NCI-H128 (cell line): ENCODE measurements at regions not wholly inside any gene's neighbourhood (a gene's known extent, or its start where the extent isn't known, plus 50 kb on each side); places are given as distances from the start of the nearest gene placed in this dataset.
"Not testable (repeated sequence)": the region's sequence is repeated elsewhere in the genome, so short reads cannot be mapped to it uniquely, and the experiment has no call there.

Experiments
- DNase-seq: peaks from one replicate; lab custom pipeline; 2025; ENCODE audit not compliant: unreplicated experiment; lab: John Stamatoyannopoulos, UW

GRCh38 chr7:17396692-17397091, 98.2 kb downstream of the AHR start:
- DNase-seq = no peak

DNA sequence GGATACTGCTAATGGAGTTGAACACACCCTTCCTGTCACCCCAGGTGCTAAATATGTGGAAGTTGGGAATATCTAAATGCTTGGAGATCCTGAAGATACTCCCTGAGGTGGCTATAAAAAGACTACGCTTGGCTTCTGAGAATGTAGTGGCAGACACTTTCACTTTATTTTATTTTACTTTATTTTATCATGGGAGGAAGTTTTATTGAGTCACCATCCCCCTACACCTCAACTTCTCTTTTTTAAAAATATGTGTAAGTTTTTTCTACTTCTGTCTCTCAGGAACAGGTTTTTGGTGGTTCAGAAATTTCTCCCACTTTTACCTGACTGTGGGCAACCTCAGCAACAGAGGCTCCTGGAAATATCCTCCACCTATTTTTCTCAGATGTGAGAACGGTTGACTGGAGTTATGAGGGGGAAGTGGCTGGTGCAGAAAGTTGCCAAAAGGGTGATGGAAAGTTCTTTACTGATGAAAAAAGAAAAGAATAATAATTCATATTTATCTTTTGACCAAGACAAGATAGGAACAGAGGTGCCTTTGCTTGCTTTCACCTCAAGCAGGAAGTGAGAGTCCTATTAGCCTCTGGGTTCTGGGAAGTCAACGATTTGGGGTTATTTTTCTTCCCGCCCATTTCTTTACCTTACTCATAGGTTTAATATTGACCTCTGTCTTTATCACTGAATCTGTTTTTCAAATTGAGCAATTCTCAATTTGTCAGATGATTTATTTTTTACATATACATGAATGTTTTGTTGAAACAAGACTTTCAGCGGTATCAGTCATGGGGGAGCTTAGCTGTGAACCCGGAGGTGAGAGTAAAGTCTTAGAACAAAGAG, 103.6 kb downstream of the AHR start:
- no peak for DNase-seq

GRCh38 chr7:17402628-17403278, 104.3 kb downstream of the AHR start:
- no peak for DNase-seq

DNA sequence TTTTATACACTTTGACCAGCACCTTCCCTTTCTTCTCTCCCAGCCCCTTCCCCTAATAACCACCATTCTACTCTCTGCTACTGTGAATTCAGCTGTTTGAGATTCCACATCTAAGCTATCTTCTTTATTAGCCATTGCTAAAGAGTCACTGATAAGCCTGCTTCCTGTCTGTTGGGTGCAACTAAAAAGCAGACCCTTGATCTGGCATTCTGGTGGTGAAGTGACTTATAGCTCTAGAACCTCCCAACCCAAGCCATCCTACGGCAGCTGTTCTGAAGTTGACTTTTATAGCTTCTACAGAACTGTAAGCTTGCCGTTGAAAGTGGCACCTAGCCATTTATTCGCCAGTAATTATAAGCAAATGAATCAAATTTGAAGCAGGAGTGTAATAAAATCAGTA, 105.6 kb downstream of the AHR start:
- DNase-seq = no peak

GRCh38 chr7:17405786-17406185, 107.3 kb downstream of the AHR start:
- no peak for DNase-seq

DNA sequence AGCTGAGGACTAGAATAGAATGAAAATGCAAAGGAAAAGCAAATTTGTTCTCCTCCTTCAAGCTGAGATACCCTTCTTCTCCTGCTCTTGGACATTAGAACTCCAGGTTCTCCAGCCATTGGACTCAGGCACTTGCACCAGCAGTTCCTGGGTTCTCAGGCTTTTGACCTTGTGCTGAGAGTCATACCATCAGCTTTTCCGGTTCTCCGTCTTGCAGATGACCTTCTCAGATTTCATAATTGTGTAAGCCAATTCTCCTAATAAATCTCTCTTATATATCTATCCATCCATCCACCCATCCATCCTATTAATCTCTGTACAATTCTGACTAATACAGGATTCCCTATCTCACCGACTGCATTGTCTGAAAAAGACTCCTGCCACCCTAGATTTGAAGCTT, 108.3 kb downstream of the AHR start:
- DNase-seq = no peak

DNA sequence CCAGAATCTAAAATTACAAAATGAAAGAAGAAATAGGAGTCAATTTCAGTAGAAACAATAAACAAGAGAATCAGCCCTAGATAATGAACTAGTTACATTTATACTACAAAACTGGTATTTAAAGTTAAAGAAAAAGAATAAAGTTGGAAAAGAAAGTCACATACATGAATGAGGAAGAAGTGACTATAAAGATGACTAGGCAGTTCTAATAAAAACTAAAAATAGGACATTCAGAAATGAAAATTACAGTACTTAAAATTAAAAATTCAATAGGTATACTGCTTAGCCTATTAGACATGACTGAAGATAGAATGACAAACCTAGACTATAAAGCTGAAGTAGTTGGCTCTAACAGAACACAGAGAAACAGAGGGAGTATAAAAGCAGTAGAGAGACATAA, 108.8 kb downstream of the AHR start:
- no peak for DNase-seq

DNA sequence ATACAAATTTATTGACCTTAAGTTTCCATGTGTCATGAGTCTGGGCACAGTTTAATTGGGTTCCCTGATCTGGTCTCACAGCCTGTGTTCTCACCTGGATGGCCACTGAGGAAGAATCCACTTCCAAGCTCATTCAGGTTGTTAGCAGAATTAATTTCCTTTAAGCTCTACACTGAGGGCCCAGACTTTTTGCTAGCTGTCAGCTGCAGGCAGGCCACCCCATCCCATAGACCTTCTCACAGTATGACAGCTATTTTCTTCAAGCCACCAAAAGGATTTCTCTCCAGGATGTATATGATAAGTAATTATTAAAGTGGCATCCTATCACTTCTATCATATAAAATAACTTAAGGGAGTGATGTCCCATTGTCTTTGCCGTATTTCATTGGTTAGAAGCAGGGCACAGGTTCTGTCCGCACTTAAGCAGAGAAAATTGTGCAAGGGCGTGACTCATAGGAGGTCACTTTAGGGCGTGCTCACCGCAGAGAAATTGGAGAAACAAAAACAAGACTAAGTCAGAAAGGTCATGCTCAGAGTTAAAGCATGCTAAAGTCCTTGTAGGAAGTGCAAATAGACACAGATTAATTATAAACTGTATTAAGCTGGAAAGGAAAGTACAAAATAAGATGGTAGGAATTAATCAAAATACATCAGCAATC, 109.9 kb downstream of the AHR start:
- no peak for DNase-seq

DNA sequence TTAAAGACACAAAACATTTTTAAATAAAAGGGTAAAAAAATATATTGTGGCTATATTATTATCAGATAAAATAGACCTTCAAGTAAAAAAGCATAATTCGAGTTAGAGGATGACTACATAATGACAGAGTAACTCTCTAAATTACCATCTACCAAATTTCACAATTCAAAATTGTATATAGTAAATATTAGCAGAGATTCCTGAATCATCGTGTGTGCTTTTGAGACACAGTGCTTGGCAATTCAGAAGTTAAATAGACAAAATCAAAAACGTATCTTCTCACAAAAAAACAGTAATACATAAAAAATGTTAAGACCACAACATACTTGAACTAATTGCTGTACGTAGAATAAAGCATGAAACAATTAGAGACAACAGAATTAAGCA, 110.4 kb downstream of the AHR start:
- no peak for DNase-seq

- DNase-seq = no peak
Measured at GRCh38 chr7:17411922-17412321, 113.5 kb downstream of the AHR start.

DNA sequence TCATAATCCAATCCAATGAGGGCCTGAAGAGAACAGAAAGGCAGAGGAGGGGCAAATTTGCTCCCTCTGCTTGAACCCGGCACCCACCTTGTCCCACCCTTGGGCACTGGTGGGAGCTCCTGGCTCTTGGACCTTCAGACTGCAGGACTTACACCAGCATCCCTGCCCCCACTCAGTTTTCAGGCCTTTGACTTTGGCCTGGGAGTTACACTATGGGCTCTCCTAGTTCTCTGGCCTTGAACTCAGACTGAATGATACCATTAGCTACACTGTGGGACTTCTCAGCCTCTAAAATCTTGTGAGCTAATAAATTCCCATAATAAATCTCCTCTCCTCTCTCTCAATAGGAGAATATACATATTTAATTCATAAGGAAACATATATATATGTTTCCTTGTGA, 114.4 kb downstream of the AHR start:
- no peak for DNase-seq

DNA sequence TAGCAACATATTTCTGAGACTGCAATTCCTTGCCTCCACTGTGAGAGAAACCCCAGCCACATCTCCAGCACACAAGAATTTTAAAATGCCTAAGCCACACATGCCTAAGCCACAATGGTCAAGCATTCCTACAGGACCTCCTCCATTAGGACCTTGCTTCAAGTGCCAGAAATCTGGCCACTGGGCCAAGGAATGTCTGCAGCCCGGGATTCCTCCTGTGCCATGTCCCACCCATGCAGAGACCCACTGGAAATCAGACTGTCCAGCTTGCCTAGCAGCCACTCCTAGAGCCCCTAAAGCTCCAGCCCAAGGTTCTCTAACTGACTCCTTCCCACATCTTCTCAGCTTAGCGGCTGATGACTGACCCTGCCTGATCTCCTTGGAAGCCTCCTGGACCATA, 117.5 kb downstream of the AHR start:
- no peak for DNase-seq

DNA sequence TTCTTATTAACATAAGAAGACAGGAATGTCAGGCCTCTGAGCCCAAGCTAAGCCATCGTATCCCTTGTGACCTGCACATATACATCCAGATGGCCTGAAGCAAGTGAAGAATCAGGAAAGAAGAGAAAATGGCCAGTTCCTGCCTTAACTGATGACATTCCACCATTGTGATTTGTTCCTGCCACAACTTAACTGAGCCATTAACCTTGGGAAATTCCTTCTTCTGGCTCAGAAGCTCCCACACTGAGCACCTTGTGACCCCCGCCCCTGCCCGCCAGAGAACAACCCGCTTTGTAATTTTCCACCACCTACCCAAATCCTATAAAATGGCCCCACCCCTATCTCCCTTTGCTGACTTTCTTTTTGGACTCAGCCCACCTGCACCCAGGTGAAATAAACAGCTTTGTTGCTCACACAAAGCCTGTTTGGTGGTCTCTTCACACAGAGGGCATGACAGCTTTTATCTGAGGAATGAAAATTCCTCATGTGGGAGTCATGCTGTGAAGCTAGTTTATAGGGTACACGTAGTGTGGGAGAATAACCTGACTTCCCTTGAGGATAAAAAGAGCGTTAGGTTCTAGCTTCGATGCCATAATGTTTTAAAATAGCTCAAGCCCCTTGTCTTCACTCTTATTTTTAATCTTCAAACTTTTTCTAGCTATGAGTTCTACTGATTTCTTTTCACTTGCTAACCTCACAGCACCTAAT, 122.0 kb downstream of the AHR start:
- DNase-seq = not testable (repeated sequence)

- no peak for DNase-seq
Measured at GRCh38 chr7:17421941-17422340, 123.5 kb downstream of the AHR start.

GRCh38 chr7:17422966-17423365, 124.5 kb downstream of the AHR start:
- DNase-seq = no peak

- DNase-seq = no peak
Measured at GRCh38 chr7:17427924-17428323, 129.5 kb downstream of the AHR start.

DNA sequence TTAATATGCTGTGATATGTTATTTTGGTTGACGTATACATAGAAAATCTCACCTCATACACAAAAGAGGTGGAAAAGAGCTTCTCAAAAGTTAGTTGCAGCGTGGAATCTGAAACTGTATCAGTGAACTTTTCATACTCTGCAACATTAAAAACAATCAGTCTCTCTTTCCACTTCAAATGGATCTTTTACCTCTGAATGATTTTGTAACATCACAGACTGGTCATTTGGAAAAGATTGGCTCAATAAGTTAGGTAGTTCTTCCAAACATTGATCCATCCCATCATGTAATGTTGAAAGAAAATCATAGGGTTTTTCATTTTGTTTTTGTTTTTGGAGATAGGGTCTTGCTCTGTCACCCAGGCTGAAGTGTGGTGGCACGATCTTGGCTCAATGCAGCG, 131.1 kb downstream of the AHR start:
- DNase-seq = no peak

DNA sequence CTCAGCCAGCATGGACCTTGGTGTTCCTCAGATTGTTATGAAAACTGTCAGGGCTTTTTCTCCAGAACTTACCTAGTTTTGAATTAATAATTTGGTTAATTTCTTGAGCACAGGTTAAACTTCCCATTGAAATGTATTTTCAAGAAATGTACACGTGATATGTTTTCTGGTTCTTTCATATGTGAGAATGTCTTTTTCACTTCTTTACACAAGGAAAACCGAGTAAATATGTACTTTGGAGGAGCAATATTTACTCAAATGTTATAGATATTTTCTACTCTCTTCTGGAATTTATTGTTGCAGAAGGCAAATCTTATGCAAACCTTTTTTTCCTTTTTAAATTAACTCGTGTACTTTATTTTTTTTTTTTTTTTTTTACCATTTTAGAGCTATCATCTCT, 134.3 kb downstream of the AHR start:
- no peak for DNase-seq

- no peak for DNase-seq
Measured at GRCh38 chr7:17434191-17434590, 135.7 kb downstream of the AHR start.

DNA sequence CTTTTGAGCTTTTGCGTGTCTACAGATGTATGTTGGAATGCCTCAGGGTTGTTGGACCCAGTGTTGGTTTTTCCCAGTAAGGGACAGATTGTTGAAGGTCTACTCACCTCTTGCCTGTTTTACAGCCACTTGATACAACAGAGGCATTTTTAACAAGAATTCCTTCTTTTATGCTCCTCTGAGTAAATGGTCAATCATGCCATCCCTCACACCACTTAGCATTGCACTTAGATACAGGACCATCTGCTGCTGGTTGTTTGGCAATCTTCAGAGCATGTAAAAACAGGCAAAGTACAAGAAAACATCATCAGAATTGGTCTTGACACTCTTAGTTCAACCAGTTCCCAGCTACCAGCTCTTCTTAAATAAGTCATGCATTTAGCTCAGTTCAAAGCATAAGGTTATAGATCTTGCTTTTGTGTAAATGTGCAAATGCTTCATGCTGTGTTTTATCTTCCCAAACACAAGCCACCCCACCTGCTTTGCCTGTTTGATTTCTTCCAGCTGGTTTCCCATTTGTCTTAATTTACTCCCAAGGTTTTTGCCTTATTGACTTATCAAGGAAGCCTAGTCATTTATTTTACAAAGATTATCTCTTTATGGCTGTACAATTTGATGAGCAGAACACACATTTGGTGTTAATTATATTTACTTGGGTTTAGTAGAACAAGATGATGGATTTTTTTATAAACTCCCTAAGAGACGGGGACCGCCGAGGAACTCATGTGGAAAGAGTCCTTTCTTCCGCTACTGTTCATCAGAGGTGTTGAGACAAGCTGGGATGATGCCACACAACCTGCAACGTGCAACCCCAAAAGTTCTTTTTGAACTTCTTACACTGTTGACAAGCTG, 136.6 kb downstream of the AHR start:
- DNase-seq = no peak

DNA sequence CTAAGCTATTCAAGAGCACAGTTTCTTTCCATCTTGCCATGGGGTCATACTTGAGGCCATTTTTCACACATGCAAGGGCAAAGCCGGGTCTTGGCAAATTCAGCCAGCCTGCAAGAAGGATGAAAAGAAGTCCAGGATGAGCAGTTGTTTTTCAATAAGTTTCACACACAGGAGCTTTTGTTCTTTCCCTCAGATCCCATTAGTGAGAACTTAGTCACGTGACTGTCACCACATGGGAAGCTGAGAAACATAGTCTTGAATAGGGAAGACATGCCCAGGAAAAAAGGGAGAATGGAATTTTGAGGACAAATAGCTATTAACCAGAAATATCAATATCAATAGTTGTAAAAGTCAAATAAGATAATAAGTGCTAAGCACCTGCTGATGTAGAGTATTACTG, 137.7 kb downstream of the AHR start:
- no peak for DNase-seq
